A549 (cell line): ENCODE measurements at regions not wholly inside any gene's neighbourhood (a gene's known extent, or its start where the extent isn't known, plus 50 kb on each side); places are given as distances from the start of the nearest gene placed in this dataset.
A peak's percentile ranks its signal among the peaks of the same experiment; 100 is the strongest.

Experiments
- ATAC-seq, 2 experiments: fragments of 200-7000 bp in 1 of 2; fragments of >200 bp in 1 of 2; cut with Nextera tagmentation in 1 of 2; cut with Tn5 transposase in 1 of 2; 3 replicates each; pipeline versions ENCODE4 v1.8.0 to v1.9.1; 2018 to 2020; ENCODE audit warnings: mild to moderate bottlenecking in 1 of 2, moderate library complexity in 1 of 2
- CTCF ChIA-PET: fragments of 300-600 bp; sonication (Branson Sonifier 250); formaldehyde crosslinking; extraction: SDS; loops from one replicate; lab custom pipeline; 2021; ENCODE audit warnings: antibody characterized with exemption, inconsistent platforms; lab: Yijun Ruan, JAX
- POLR2A ChIA-PET: fragments of 350-600 bp; formaldehyde crosslinking; extraction: SDS; loops from one replicate; lab custom pipeline; 2021; ENCODE audit warnings: antibody characterized with exemption, inconsistent platforms; lab: Yijun Ruan, JAX
- DNase-seq, 2 experiments: peaks; one replicate each; pipeline versions ENCODE4 v3.0.0 to v3.0.0-alpha.2; 2011 to 2016; ENCODE audit warnings: low read depth in 1 of 2, low spot score in 1 of 2
- FAIRE-seq: peaks from 2 replicates; lab custom pipeline; 2011; peaks lifted over from hg19 to GRCh38; lab: Jason Lieb, UNC
- H3K27ac ChIP-seq, 2 experiments: fragments of >200 bp; sonication (Bioruptor Twin); formaldehyde crosslinking; 3 replicates each; pipeline ENCODE4 v1.5.1; 2016 to 2017
- H3K4me1 ChIP-seq: fragments of >200 bp; sonication (Bioruptor Twin); formaldehyde crosslinking; 3 replicates; pipeline ENCODE4 v1.6.1; 2016
- H3K4me2 ChIP-seq: fragments of >200 bp; sonication (Bioruptor Twin); formaldehyde crosslinking; 3 replicates; pipeline ENCODE4 v1.6.1; 2016
- H3K4me3 ChIP-seq: fragments of >200 bp; sonication (Bioruptor Twin); formaldehyde crosslinking; 3 replicates; pipeline ENCODE4 v1.5.1; 2016
- H3K9me3 ChIP-seq: fragments of >200 bp; sonication (Bioruptor Twin); formaldehyde crosslinking; 3 replicates; pipeline ENCODE4 v1.6.1; 2016
- CBX2 ChIP-seq: fragments of 200-600 bp; sonication (generic); IDR thresholded peaks from 2 replicates; pipeline ENCODE4 v1.6.1; 2016; ENCODE audit warnings: low read depth, mild to moderate bottlenecking, borderline replicate concordance
- CHD4 ChIP-seq: fragments of 200-600 bp; sonication (generic); IDR thresholded peaks from 2 replicates; pipeline ENCODE4 v1.6.1; 2016; ENCODE audit warnings: antibody characterized with exemption, mild to moderate bottlenecking, borderline replicate concordance
- CTCF ChIP-seq: fragments of >200 bp; sonication (Bioruptor Twin); formaldehyde crosslinking; IDR thresholded peaks from 3 replicates; pipeline ENCODE4 v1.5.1; 2016
- HOXA7 ChIP-seq: fragments of 250-450 bp; sonication (Bioruptor Pico); IDR thresholded peaks from 2 replicates; pipeline ENCODE4 v1.5.0; 2020; ENCODE audit warnings: mild to moderate bottlenecking, moderate library complexity
- KDM1A ChIP-seq: fragments of 200-600 bp; sonication (generic); IDR thresholded peaks from 2 replicates; pipeline ENCODE4 v1.6.1; 2016; ENCODE audit warnings: low read depth, mild to moderate bottlenecking
- KDM5A ChIP-seq: fragments of 200-600 bp; sonication (generic); IDR thresholded peaks from 2 replicates; pipeline ENCODE4 v1.6.1; 2016; ENCODE audit warnings: antibody characterized with exemption, mild to moderate bottlenecking
- MAFK ChIP-seq: fragments of 450-650 bp; IDR thresholded peaks from 2 replicates; pipeline ENCODE4 v1.6.1; 2014; ENCODE audit not compliant: partially characterized antibody
- MYC ChIP-seq: IDR thresholded peaks from 2 replicates; pipeline ENCODE4 v1.6.1; 2012; ENCODE audit warnings: mild to moderate bottlenecking, inconsistent platforms, low read length, improper control_type of control experiment, borderline replicate concordance
- NR3C1 ChIP-seq: fragments of >200 bp; sonication (Bioruptor Twin); formaldehyde crosslinking; IDR thresholded peaks from 3 replicates; pipeline ENCODE4 v1.6.1; 2017
- POLR2A ChIP-seq: IDR thresholded peaks from 2 replicates; pipeline ENCODE4 v1.6.1; 2012; ENCODE audit warnings: mild to moderate bottlenecking, low read length
- POLR2AphosphoS2 ChIP-seq: conservative IDR thresholded peaks from 2 replicates; pipeline ENCODE4 v1.6.1; 2012; ENCODE audit warnings: low read length, improper control_type of control experiment, inconsistent platforms
- RAD21 ChIP-seq, 2 experiments: fragments of >200 bp in 1 of 2; sonication (Bioruptor Twin) in 1 of 2; formaldehyde crosslinking in 1 of 2; IDR thresholded peaks in 1 of 2; conservative IDR thresholded peaks in 1 of 2; 2 replicates in 1 of 2; 3 replicates in 1 of 2; pipeline ENCODE4 v1.6.1; 2012 to 2018; ENCODE audit warnings: inconsistent platforms in 1 of 2
- REST ChIP-seq: fragments of 200-600 bp; sonication (generic); IDR thresholded peaks from 2 replicates; pipeline ENCODE4 v1.6.1; 2016; ENCODE audit warnings: antibody characterized with exemption, mild to moderate bottlenecking, moderate library complexity
- RFX5 ChIP-seq: fragments of 450-650 bp; IDR thresholded peaks from 2 replicates; pipeline ENCODE4 v1.7.1; 2014; ENCODE audit warnings: antibody characterized with exemption, mild to moderate bottlenecking, moderate library complexity
- SREBF2 ChIP-seq: fragments of 450-650 bp; IDR thresholded peaks from 2 replicates; pipeline ENCODE4 v1.6.1; 2014; ENCODE audit warnings: mild to moderate bottlenecking, moderate library complexity
- TP53 ChIP-seq: fragments of 250-450 bp; sonication (Bioruptor Pico); IDR thresholded peaks from 2 replicates; pipeline ENCODE4 v1.5.0; 2021; ENCODE audit warnings: mild to moderate bottlenecking, moderate library complexity
- ZC3H11A ChIP-seq: fragments of 450-650 bp; IDR thresholded peaks from 2 replicates; pipeline ENCODE4 v1.6.1; 2014; ENCODE audit warnings: antibody characterized with exemption, mild to moderate bottlenecking
- ZSCAN20 ChIP-seq: fragments of 250-450 bp; sonication (Bioruptor Pico); IDR thresholded peaks from 2 replicates; pipeline ENCODE4 v1.8.0; 2022; ENCODE audit warnings: mild to moderate bottlenecking, moderate library complexity
- WGBS: methylation state at CpG from one replicate; pipeline ENCODE4 v1.1.6; 2017; ENCODE audit errors: missing lambda C conversion rate; 5-methylcytosine and 5-hydroxymethylcytosine counted together
- TF ChIP-seq, protein P1 (sequence below): IDR thresholded peaks from 2 replicates; pipeline ENCODE4 v1.6.1; 2012
- TF ChIP-seq, protein P2 (sequence below): IDR thresholded peaks from 2 replicates; pipeline ENCODE4 v1.6.1; 2012; ENCODE audit warnings: low read depth, borderline replicate concordance

- POLR2A ChIA-PET, result no interaction called here
- no peak for TF ChIP-seq HOXA7 (CRISPR knock-in tag)
- no peak for TF ChIP-seq MAFK
- TF ChIP-seq ZSCAN20 (CRISPR knock-in tag), result no peak
- no peak for TF ChIP-seq ZC3H11A
- TF ChIP-seq KDM5A, result no peak
- TF ChIP-seq POLR2AphosphoS2, result no peak
- TF ChIP-seq REST, result no peak
- TF ChIP-seq TP53 (CRISPR knock-in tag), result no peak
- no peak for ATAC-seq
- Histone ChIP-seq H3K4me3 (no peak overlapping the region), H3K9me3 (no peaks in the 10 kb centered on the region), H3K4me1 (no peaks in the 10 kb centered on the region), H3K27ac (no peak overlapping the region), H3K4me2 (no peak overlapping the region)
- no peak for DNase-seq
- 0% methylated on average over 1 of the region's 1 CpG for WGBS
- CTCF ChIA-PET, result no interaction called here
- FAIRE-seq, result no peak
Observed at GRCh38 chr6:98117068-98117467, 717.3 kb upstream of the POU3F2 start.

- POLR2A ChIA-PET, result no interaction called here
- Histone ChIP-seq H3K4me2 (no peak overlapping the region), H3K4me3 (no peak overlapping the region), H3K9me3 (no peaks in the 10 kb centered on the region), H3K4me1 (no peaks in the 10 kb centered on the region), H3K27ac (no peak overlapping the region)
- 52% methylated on average over 6 of the region's 6 CpGs for WGBS
- FAIRE-seq, result no peak
- CTCF ChIA-PET, result no interaction called here
- TF ChIP-seq SREBF2 (no peak), CHD4 (no peak), POLR2A (no peak), CTCF (no peak)
- ATAC-seq, result no peak
- no peak for DNase-seq
Observed at GRCh38 chr6:98118397-98119045, 715.9 kb upstream of the POU3F2 start.

DNA sequence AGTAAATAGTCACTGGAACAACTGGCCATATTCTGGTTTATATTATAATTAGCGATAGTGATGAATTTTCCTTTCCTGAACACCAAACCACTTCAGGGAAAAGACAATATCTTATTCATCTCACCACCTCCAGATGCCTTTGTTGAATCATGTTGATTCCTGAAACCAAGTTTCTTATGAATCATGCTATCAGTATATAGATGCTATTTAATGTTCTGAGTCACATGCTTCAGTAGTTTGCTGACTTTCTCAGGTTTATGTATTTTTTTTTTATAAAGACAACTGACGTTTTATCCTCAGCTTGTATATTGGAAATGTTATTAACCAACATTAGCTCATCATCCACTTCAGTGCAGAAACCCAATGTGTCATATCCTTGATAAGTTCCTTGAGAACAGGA, 710.2 kb upstream of the POU3F2 start:
- Histone ChIP-seq H3K4me3 (no peak overlapping the region), H3K4me1 (no peaks in the 10 kb centered on the region), H3K27ac (no peak overlapping the region), H3K4me2 (no peak overlapping the region), H3K9me3 (no peaks in the 10 kb centered on the region)
- POLR2A ChIA-PET, result no interaction called here
- DNase-seq (peak in 1 of 2 experiments; percentile 2), FAIRE-seq (no peak), ATAC-seq (no peak)
- 10% methylated on average over 2 of the region's 2 CpGs for WGBS
- CTCF ChIA-PET, result no interaction called here
- TF ChIP-seq RAD21 (conservative IDR thresholded peaks at IDR 0.05 in 1 of 2, IDR thresholded peaks at IDR 0.05 in 1 of 2) (no peak), RFX5 (no peak), KDM1A (no peak), CBX2 (no peak), MYC (no peak), NR3C1 (no peak)
- TF ChIP-seq, protein P1, sequence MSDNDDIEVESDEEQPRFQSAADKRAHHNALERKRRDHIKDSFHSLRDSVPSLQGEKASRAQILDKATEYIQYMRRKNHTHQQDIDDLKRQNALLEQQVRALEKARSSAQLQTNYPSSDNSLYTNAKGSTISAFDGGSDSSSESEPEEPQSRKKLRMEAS, result no peak
- TF ChIP-seq, protein P2, sequence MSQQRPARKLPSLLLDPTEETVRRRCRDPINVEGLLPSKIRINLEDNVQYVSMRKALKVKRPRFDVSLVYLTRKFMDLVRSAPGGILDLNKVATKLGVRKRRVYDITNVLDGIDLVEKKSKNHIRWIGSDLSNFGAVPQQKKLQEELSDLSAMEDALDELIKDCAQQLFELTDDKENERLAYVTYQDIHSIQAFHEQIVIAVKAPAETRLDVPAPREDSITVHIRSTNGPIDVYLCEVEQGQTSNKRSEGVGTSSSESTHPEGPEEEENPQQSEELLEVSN, result no peak
